ENCODE measurements at regions not wholly inside any gene's neighbourhood (a gene's known extent, or its start where the extent isn't known, plus 50 kb on each side); places are given as distances from the start of the nearest gene placed in this dataset.

DNA sequence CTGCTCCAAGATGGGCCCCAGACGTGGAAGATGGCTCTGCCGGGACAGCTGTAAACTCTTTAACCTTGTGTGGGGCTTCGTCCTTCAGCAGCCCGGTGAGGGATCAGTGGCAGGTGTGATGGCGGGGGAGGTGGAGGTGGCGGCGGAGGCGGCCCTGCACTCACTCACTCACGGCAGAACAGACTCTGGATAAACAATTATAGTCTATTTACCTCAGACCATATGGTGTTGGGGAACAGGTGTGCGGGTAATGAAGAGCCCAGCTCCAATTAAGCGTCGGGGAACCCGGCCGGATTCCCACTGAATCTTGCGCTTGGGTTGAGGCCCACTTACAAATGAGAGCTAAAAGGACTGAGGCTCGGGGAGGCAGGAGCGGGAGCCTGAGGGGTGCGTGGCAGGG lies 104.3 kb upstream of the SDK2 start:
- Mint-ChIP-seq H3K4me1 (ENCODE audit: low read depth, unreplicated experiment) (peaks cover 35% of the 10 kb centered on the region), H3K4me3 (ENCODE audit: unreplicated experiment) (no peak overlapping the region), H3K27me3 (ENCODE audit: unreplicated experiment) (peaks cover 10% of the 10 kb centered on the region), H3K27ac (ENCODE audit: unreplicated experiment) (no peak overlapping the region), H3K36me3 (ENCODE audit: unreplicated experiment) (no peaks in the 10 kb centered on the region), H3K9me3 (ENCODE audit: unreplicated experiment) (peaks cover 11% of the 10 kb centered on the region)
- TF ChIP-seq, protein P1, sequence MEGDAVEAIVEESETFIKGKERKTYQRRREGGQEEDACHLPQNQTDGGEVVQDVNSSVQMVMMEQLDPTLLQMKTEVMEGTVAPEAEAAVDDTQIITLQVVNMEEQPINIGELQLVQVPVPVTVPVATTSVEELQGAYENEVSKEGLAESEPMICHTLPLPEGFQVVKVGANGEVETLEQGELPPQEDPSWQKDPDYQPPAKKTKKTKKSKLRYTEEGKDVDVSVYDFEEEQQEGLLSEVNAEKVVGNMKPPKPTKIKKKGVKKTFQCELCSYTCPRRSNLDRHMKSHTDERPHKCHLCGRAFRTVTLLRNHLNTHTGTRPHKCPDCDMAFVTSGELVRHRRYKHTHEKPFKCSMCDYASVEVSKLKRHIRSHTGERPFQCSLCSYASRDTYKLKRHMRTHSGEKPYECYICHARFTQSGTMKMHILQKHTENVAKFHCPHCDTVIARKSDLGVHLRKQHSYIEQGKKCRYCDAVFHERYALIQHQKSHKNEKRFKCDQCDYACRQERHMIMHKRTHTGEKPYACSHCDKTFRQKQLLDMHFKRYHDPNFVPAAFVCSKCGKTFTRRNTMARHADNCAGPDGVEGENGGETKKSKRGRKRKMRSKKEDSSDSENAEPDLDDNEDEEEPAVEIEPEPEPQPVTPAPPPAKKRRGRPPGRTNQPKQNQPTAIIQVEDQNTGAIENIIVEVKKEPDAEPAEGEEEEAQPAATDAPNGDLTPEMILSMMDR (IDR thresholded peaks at IDR 0.05; ENCODE audit: partially characterized antibody, unreplicated experiment): no peak
- no peak for DNase-seq

DNA sequence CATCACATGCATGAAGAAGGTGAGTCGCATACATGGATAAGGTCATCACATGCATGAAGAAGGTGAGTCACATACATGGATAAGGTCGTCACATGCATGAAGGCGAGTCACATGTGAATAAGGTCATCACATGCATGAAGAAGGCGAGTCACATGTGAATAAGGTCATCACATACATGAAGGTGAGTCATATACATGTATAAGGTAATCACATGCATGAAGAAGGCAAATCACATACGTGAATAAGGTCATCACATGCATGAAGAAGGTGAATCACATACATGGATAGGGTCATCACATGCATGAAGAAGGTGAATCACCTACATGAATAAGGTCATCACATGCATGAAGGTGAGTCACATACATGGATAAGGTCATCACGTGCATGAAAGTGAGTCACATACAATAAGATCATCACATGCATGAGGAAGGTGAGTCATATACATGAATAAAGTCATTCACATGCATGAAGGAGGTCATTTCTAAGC lies 105.1 kb upstream of the SDK2 start:
- H3K27ac Mint-ChIP-seq (ENCODE audit: unreplicated experiment): no peak overlapping the region
- no peak for DNase-seq
- H3K27me3 Mint-ChIP-seq (ENCODE audit: unreplicated experiment): peaks cover 5% of the 10 kb centered on the region
- no peaks in the 10 kb centered on the region for H3K36me3 Mint-ChIP-seq (ENCODE audit: unreplicated experiment)
- TF ChIP-seq, protein P1 (IDR thresholded peaks at IDR 0.05; ENCODE audit: partially characterized antibody, unreplicated experiment): no peak
- no peak overlapping the region for H3K4me3 Mint-ChIP-seq (ENCODE audit: unreplicated experiment)
- H3K9me3 Mint-ChIP-seq (ENCODE audit: unreplicated experiment): peaks cover 7% of the 10 kb centered on the region
- H3K4me1 Mint-ChIP-seq (ENCODE audit: low read depth, unreplicated experiment): peaks cover 31% of the 10 kb centered on the region

DNA sequence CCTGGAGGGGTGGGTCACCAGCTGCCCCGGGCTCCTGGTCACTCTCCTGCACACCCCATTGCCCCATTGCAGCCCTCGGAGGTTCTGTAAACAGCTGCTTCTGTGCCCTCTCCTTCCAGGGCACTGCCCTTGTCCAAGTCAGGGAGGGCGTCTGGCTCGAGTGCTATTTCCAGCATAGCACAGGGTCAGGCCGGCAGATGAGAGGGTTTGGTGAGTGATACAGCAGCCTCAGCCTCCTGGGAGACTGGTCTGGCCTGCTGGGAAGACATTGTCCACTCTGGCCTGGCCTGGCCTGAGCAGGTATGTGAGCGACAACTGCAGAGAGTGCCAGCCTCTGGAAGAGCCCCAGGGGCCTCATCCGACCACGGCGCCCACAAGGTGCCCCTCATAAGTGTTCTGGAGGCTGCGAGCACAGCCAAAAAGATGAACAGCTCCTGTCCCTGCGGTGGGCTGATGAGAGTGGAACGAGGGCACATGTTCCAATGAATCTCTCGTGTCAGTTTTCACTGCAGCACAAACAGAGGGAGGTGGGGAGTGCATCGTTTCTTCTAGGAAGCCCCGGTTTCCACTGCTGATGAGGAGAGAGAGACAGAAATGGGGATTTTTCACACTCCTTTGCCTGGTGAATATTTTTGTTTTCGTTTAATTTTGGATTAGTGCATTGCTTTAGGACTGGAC lies 105.8 kb upstream of the SDK2 start:
- H3K4me3 Mint-ChIP-seq (ENCODE audit: unreplicated experiment): no peak overlapping the region
- peaks cover 7% of the 10 kb centered on the region for H3K9me3 Mint-ChIP-seq (ENCODE audit: unreplicated experiment)
- DNase-seq: no peak
- H3K27me3 Mint-ChIP-seq (ENCODE audit: unreplicated experiment): peaks cover 3% of the 10 kb centered on the region
- peaks cover 26% of the 10 kb centered on the region for H3K4me1 Mint-ChIP-seq (ENCODE audit: low read depth, unreplicated experiment)
- TF ChIP-seq, protein P1 (IDR thresholded peaks at IDR 0.05; ENCODE audit: partially characterized antibody, unreplicated experiment): no peak
- no peak overlapping the region for H3K27ac Mint-ChIP-seq (ENCODE audit: unreplicated experiment)
- no peaks in the 10 kb centered on the region for H3K36me3 Mint-ChIP-seq (ENCODE audit: unreplicated experiment)

DNA sequence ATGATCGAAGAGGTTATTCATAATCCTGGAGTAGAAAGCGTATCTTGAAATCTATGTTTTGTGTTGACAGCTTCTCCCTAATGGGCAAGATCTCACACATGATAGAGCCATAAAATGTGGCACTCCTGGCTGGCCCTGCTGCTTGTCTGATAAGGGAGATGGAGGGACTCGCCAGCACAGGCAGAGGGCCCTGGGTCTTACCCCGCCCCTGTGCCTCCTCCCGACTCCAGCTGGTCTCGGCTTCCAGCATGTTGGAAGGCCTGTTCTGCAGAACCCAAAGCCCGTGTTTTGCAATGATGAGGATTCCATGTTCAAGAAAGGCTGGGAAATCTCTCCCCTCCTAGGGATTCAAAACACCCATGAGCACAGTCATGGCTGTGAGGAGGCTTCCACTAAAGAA lies 106.7 kb upstream of the SDK2 start:
- H3K4me3 Mint-ChIP-seq (ENCODE audit: unreplicated experiment): no peak overlapping the region
- H3K9me3 Mint-ChIP-seq (ENCODE audit: unreplicated experiment): peaks cover 2% of the 10 kb centered on the region
- peaks cover 5% of the 10 kb centered on the region for H3K27me3 Mint-ChIP-seq (ENCODE audit: unreplicated experiment)
- no peaks in the 10 kb centered on the region for H3K36me3 Mint-ChIP-seq (ENCODE audit: unreplicated experiment)
- H3K4me1 Mint-ChIP-seq (ENCODE audit: low read depth, unreplicated experiment): peaks cover 23% of the 10 kb centered on the region
- no peak for DNase-seq
- TF ChIP-seq, protein P1 (IDR thresholded peaks at IDR 0.05; ENCODE audit: partially characterized antibody, unreplicated experiment): no peak
- no peak overlapping the region for H3K27ac Mint-ChIP-seq (ENCODE audit: unreplicated experiment)

DNA sequence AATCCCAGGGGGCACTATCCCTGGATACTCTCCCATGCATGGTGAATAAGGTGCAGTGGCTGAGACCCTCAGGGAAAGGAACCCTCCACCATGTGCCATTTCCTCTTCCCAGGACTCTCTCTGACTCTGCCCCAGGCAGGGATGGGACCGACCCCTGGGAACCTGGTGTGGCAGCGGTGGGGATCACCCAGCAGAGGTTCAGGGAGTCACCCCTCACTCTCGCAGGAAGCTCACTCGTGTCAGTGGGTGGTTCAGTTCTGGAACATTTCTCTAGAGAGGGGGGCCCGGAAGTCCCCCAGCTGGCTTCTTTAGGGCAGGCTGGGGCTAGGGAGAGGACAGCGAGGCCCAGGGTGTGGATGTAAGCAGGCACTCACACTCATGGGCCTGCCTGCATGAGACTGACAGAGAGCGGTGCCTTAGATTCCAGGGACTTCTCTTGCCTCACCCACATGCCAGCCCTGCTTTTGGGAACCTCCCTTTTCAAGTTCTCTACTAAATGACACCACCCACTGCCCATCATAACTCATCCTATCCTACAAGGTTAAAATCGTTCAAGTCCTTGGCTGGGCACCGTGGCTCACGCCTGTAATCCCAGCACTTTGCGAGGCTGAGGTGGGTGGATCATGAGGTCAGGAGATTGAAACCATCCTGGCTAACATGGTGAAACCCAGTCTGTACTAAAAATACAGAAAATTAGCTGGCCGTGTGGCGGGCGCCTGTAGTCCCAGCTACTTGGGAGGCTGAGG lies 109.7 kb upstream of the SDK2 start:
- TF ChIP-seq, protein P1 (IDR thresholded peaks at IDR 0.05; ENCODE audit: partially characterized antibody, unreplicated experiment): no peak
- peaks cover 4% of the 10 kb centered on the region for H3K27me3 Mint-ChIP-seq (ENCODE audit: unreplicated experiment)

More for the DNA sequence above, 109.7 kb upstream of the SDK2 start:
- Mint-ChIP-seq H3K9me3 (ENCODE audit: unreplicated experiment) (peaks cover 3% of the 10 kb centered on the region), H3K27ac (ENCODE audit: unreplicated experiment) (no peak overlapping the region), H3K4me3 (ENCODE audit: unreplicated experiment) (no peak overlapping the region), H3K36me3 (ENCODE audit: unreplicated experiment) (no peaks in the 10 kb centered on the region), H3K4me1 (ENCODE audit: low read depth, unreplicated experiment) (peaks cover 19% of the 10 kb centered on the region)
- no peak for DNase-seq

All from glutamatergic neuron (in vitro differentiated cells).